HepG2 (cell line): ENCODE measurements at regions not wholly inside any gene's neighbourhood (a gene's known extent, or its start where the extent isn't known, plus 50 kb on each side); places are given as distances from the start of the nearest gene placed in this dataset.

Experiments
- ATAC-seq: fragments of 200-7000 bp; cut with Tn5 transposase; 3 replicates; pipeline ENCODE4 v1.9.1; 2020; ENCODE audit warnings: mild to moderate bottlenecking, moderate library complexity
- BruUV-seq: library from RNA; stranded (reverse); fragments of 400-500 nt; replicated peaks from 2 replicates; lab custom pipeline; 2021; lab: Mats Ljungman, UMichigan
- CTCF ChIA-PET: fragments of 300-600 bp; formaldehyde crosslinking; extraction: SDS; loops from one replicate; lab custom pipeline; 2021; ENCODE audit warnings: low total read pairs, inconsistent platforms, low intra/inter-chr PET ratio; lab: Yijun Ruan, JAX
- POLR2A ChIA-PET: fragments of 350-600 bp; sonication (Branson Sonifier 250); formaldehyde crosslinking; loops from one replicate; lab custom pipeline; 2020; ENCODE audit warnings: antibody characterized with exemption, inconsistent platforms; lab: Yijun Ruan, JAX
- DNase-seq: peaks from one replicate; pipeline ENCODE4 v3.0.0-alpha.2; 2015; ENCODE audit warnings: low spot score
- FAIRE-seq: peaks from 3 replicates; lab custom pipeline; 2011; peaks lifted over from hg19 to GRCh38; lab: Jason Lieb, UNC
- H2AFZ ChIP-seq: one replicate; pipeline ENCODE4 v1.6.1; 2011; ENCODE audit warnings: low read length, inconsistent platforms
- H3K27ac ChIP-seq: fragments of 300-600 bp; 3 replicates; pipeline ENCODE4 v1.8.0; 2011; ENCODE audit warnings: mixed run types, mild to moderate bottlenecking, mixed read lengths, low read length, inconsistent platforms; ENCODE audit not compliant: insufficient read depth; ENCODE audit errors: extremely low read length
- H3K27me3 ChIP-seq, 2 experiments: fragments of 200-600 bp in 1 of 2; 2 replicates in 1 of 2; 3 replicates in 1 of 2; pipeline versions ENCODE4 v1.6.0 to v1.8.0; 2011; ENCODE audit warnings: low read length in 2 of 2, mild to moderate bottlenecking in 2 of 2, moderate library complexity in 2 of 2, inconsistent platforms in 1 of 2; ENCODE audit not compliant: insufficient read depth in 2 of 2, control insufficient read depth in 1 of 2
- H3K36me3 ChIP-seq, 2 experiments: fragments of 200-600 bp in 1 of 2; replicated peaks in 1 of 2; 2 replicates in 1 of 2; 3 replicates in 1 of 2; pipeline versions ENCODE4 v1.5.1 to v1.8.0; 2011; ENCODE audit warnings: low read length in 2 of 2, inconsistent platforms in 1 of 2; ENCODE audit not compliant: insufficient read depth in 2 of 2, control insufficient read depth in 1 of 2
- H3K4me1 ChIP-seq: 2 replicates; pipeline ENCODE4 v1.5.1; 2012; ENCODE audit warnings: low read length, inconsistent platforms; ENCODE audit not compliant: insufficient read depth
- H3K4me2 ChIP-seq: 2 replicates; pipeline ENCODE4 v1.6.0; 2011; ENCODE audit warnings: low read depth, low read length, inconsistent platforms
- H3K4me3 ChIP-seq, 3 experiments: fragments of 200-600 bp in 1 of 3; sonication (generic), shearing (Covaris generic) in 1 of 3; replicated peaks in 1 of 3; 2 replicates each; pipeline ENCODE4 v1.5.1; 2011 to 2016; ENCODE audit warnings: low read length in 3 of 3, inconsistent platforms in 2 of 3, low read depth in 2 of 3, mild to moderate bottlenecking in 2 of 3, control low read depth in 1 of 3, mixed read lengths in 1 of 3; ENCODE audit not compliant: insufficient read depth in 1 of 3
- H3K79me2 ChIP-seq: one replicate; pipeline ENCODE4 v1.6.1; 2011; ENCODE audit warnings: low read length, inconsistent platforms; ENCODE audit not compliant: insufficient read depth
- H3K9ac ChIP-seq: 2 replicates; pipeline ENCODE4 v1.6.0; 2011; ENCODE audit warnings: mild to moderate bottlenecking, low read depth, low read length, inconsistent platforms; ENCODE audit not compliant: insufficient read depth
- H3K9me3 ChIP-seq: 2 replicates; pipeline ENCODE4 v1.5.1; 2012; ENCODE audit warnings: mild to moderate bottlenecking, low read length
- H4K20me1 ChIP-seq: 2 replicates; pipeline ENCODE4 v1.6.0; 2011; ENCODE audit warnings: inconsistent platforms, mild to moderate bottlenecking, low read length, moderate library complexity; ENCODE audit not compliant: insufficient read depth
- GTF3A ChIP-seq: sonication (generic); formaldehyde crosslinking; conservative IDR thresholded peaks from 2 replicates; pipeline ENCODE4 v1.4.0; 2020; ENCODE audit warnings: mild to moderate bottlenecking, missing genetic modification reagents
- HNF4A ChIP-seq: sonication (generic); formaldehyde crosslinking; IDR thresholded peaks from 2 replicates; pipeline ENCODE4 v1.4.0; 2020; ENCODE audit warnings: missing genetic modification reagents
- IKZF5 ChIP-seq: IDR thresholded peaks from 2 replicates; pipeline ENCODE4 v1.6.1; 2018; ENCODE audit warnings: missing genetic modification reagents, mild to moderate bottlenecking, missing compliant biosample characterization
- KLF11 ChIP-seq: IDR thresholded peaks from 2 replicates; pipeline ENCODE4 v1.6.1; 2016; ENCODE audit warnings: missing compliant biosample characterization
- NCOR1 ChIP-seq: fragments of 200-600 bp; sonication (generic); IDR thresholded peaks from 2 replicates; pipeline ENCODE4 v1.7.0; 2017; ENCODE audit warnings: antibody characterized with exemption, low read length, borderline replicate concordance
- TEAD2 ChIP-seq: sonication (generic); formaldehyde crosslinking; IDR thresholded peaks from 2 replicates; pipeline ENCODE4 v1.9.0; 2021; ENCODE audit warnings: missing genetic modification reagents
- ZMYM3 ChIP-seq: sonication (generic); formaldehyde crosslinking; IDR thresholded peaks from 2 replicates; pipeline ENCODE4 v1.5.1; 2020; ENCODE audit warnings: mild to moderate bottlenecking, missing genetic modification reagents
- ZNF501 ChIP-seq: sonication (generic); formaldehyde crosslinking; IDR thresholded peaks from 2 replicates; pipeline ENCODE4 v1.5.1; 2020; ENCODE audit warnings: mild to moderate bottlenecking, moderate library complexity, missing genetic modification reagents
- ZNF563 ChIP-seq: sonication (generic); formaldehyde crosslinking; IDR thresholded peaks from 2 replicates; pipeline ENCODE4 v1.8.0; 2022; ENCODE audit warnings: mild to moderate bottlenecking, moderate library complexity, missing genetic modification reagents
- ZNF597 ChIP-seq: sonication (generic); formaldehyde crosslinking; IDR thresholded peaks from 2 replicates; pipeline ENCODE4 v1.5.0; 2020; ENCODE audit warnings: missing genetic modification reagents
- WGBS: methylation state at CpG from one replicate; pipeline ENCODE4 v1.1.6; 2017; ENCODE audit warnings: low lambda C conversion rate; 5-methylcytosine and 5-hydroxymethylcytosine counted together
- in situ Hi-C: cut with HindIII; loops from 2 replicates; pipeline ENCODE4 v1.10.0; 2017; ENCODE audit warnings: low pct_unique_long_range_greater_than_20kb; ENCODE audit not compliant: extremely low pct_ligation_motif_present
- intact Hi-C: fragments of 100-400 bp; cut with micrococcal nuclease; formaldehyde crosslinking; loops from one replicate; pipeline ENCODE4 v1.10.0; 2022; ENCODE audit not compliant: unreplicated experiment
- TF ChIP-seq, protein P1 (sequence below): sonication (generic); formaldehyde crosslinking; IDR thresholded peaks from 2 replicates; pipeline ENCODE4 v1.9.0; 2021; ENCODE audit warnings: missing genetic modification reagents, mild to moderate bottlenecking, borderline replicate concordance
- TF ChIP-seq, protein P2 (sequence below): sonication (generic); formaldehyde crosslinking; IDR thresholded peaks from 2 replicates; pipeline ENCODE4 v1.5.0; 2020; ENCODE audit warnings: missing genetic modification reagents

DNA sequence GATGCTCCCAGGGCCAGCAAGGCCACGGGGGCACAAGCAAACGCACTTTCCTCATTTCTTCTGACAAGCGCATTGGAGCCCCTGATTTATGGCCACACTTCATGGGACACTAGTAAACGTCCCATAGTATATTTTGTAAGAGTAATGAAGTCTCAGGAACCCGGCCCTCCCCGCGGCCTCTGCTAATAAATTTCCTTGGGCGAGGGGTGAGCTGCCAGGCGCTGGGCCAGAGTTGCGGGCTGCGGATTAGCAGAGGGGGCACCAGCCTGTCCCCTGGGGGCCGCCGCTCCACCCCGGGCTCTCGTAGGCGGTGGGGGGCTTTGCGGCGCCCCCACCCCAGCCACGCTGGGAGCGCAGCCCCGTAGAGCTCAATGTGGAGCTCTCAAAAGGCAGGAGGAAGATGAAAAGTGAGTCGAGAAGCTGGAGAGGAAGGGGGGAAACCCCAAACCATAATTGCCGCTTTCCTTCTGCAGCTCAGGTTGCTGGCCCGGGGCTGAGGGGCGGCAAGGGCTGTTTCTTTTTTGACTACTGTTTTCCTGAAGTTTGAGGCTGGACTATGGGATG lies 173.6 kb downstream of the CDC5L start (continued):
- TF ChIP-seq GTF3A (CRISPR knock-in tag) (no peak), IKZF5 (CRISPR knock-in tag) (no peak), ZNF563 (CRISPR knock-in tag) (no peak), KLF11 (CRISPR knock-in tag) (no peak)
- TF ChIP-seq, protein P1, sequence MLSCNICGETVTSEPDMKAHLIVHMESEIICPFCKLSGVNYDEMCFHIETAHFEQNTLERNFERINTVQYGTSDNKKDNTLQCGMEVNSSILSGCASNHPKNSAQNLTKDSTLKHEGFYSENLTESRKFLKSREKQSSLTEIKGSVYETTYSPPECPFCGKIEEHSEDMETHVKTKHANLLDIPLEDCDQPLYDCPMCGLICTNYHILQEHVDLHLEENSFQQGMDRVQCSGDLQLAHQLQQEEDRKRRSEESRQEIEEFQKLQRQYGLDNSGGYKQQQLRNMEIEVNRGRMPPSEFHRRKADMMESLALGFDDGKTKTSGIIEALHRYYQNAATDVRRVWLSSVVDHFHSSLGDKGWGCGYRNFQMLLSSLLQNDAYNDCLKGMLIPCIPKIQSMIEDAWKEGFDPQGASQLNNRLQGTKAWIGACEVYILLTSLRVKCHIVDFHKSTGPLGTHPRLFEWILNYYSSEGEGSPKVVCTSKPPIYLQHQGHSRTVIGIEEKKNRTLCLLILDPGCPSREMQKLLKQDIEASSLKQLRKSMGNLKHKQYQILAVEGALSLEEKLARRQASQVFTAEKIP (CRISPR knock-in tag) = no peak

DNA sequence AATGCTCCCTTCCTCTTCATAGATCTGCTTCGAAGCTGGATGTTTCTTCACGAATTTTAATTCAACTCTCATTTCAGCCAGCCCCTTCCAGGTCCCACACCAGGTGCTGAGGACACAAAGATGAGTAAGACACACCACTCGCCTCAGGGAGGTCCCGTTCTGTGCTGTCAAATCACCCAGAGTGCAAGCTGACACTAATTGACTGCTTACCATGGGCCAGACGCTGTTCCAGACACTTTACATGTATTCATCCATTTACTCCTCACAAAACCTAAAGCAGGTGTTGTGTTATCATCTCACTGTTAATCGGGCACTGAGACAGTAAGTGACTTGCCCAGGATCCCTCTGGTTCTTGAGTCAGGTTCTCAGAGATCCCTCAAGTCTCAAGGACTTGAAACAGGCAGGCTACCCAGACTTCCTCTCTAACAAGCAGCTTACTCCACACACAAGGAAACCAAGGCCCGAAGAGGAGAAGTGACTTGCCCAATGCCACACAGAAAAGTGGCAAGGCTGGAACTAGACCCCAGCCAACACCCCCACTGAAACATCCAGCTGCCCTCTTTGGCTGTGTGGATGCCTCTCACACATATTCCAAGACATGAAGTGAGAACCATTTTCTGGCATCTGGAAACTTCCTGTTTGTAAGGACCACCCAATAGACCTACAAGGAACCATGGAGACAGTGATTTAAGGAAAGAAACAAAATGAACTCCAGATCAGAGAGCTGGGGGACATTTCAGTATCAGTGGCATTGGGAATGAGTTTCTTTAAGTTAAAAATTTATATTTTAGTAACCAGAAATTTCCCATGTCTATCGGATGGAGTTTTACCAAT lies 174.5 kb downstream of the CDC5L start:
- ATAC-seq = no peak
- H3K79me2 ChIP-seq = no peaks in the 10 kb centered on the region
- H4K20me1 ChIP-seq = no peaks in the 10 kb centered on the region
- BruUV-seq = no TSS peak
- POLR2A ChIA-PET = no interaction called here
- no peak for DNase-seq
- no peak overlapping the region for H3K4me2 ChIP-seq
- intact Hi-C loops = no loop called here
- in situ Hi-C loops = no loop called here
- no peak for FAIRE-seq
- TF ChIP-seq ZMYM3 (CRISPR knock-in tag) = no peak
- TF ChIP-seq TEAD2 (CRISPR knock-in tag) = no peak
- no peak for TF ChIP-seq HNF4A (CRISPR knock-in tag)
- TF ChIP-seq NCOR1 = no peak
- no peak for TF ChIP-seq ZNF597
- TF ChIP-seq, protein P2, sequence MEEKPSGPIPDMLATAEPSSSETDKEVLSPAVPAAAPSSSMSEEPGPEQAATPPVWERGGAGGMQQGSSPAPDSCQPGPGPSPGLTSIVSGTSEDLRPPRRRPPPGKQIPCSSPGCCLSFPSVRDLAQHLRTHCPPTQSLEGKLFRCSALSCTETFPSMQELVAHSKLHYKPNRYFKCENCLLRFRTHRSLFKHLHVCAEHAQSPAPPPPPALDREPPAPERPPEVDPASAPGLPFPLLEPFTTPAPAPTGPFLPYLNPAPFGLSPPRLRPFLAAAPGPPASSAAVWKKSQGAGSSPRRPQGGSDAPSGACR (CRISPR knock-in tag) = no peak
- no peak for TF ChIP-seq ZNF501 (CRISPR knock-in tag)
- TF ChIP-seq GTF3A (CRISPR knock-in tag) = no peak
- H3K9me3 ChIP-seq = no peaks in the 10 kb centered on the region
- no peaks in the 10 kb centered on the region for H3K4me1 ChIP-seq
- no peak overlapping the region for H3K4me3 ChIP-seq
- no peaks in the 10 kb centered on the region for H3K36me3 ChIP-seq
- 16% methylated on average over 8 of the region's 8 CpGs for WGBS
- no peak overlapping the region for H2AFZ ChIP-seq
- no peak overlapping the region for H3K9ac ChIP-seq
- no peak overlapping the region for H3K27ac ChIP-seq
- peaks cover 2 to 52% of the 10 kb centered on the region in 2 experiments; a peak in 4 of 5 replicates for H3K27me3 ChIP-seq
- CTCF ChIA-PET = no interaction called here
